A673 (cell line): ENCODE measurements at regions not wholly inside any gene's neighbourhood (a gene's known extent, or its start where the extent isn't known, plus 50 kb on each side); places are given as distances from the start of the nearest gene placed in this dataset.

Experiments
- BruUV-seq: library from RNA; stranded (reverse); fragments of 400-500 nt; replicated peaks from 2 replicates; lab custom pipeline; 2021; lab: Mats Ljungman, UMichigan
- CTCF ChIA-PET: fragments of 300-600 bp; sonication (Branson Sonifier 250); formaldehyde crosslinking; loops from one replicate; lab custom pipeline; 2022; ENCODE audit warnings: antibody characterized with exemption; lab: Charles Lee
- POLR2A ChIA-PET: fragments of 300-600 bp; sonication (Branson Sonifier 250); formaldehyde crosslinking; loops from one replicate; lab custom pipeline; 2022; ENCODE audit warnings: antibody characterized with exemption; ENCODE audit not compliant: low non-redundant PET; lab: Charles Lee
- DNase-seq: peaks from one replicate; pipeline ENCODE4 v3.0.0-alpha.2; 2015; ENCODE audit warnings: low spot score
- H3K27ac ChIP-seq: fragments of 200-600 bp; sonication (generic); 2 replicates; pipeline ENCODE4 v1.5.1; 2016; ENCODE audit warnings: mixed run types, low read depth, mild to moderate bottlenecking, mixed read lengths, antibody characterized with exemption, low read length; ENCODE audit not compliant: poor library complexity, severe bottlenecking
- H3K27me3 ChIP-seq: fragments of 200-600 bp; sonication (generic); replicated peaks from 2 replicates; pipeline ENCODE4 v1.6.1; 2017; ENCODE audit warnings: mixed run types, low read depth, mild to moderate bottlenecking, mixed read lengths, antibody characterized with exemption, low read length; ENCODE audit not compliant: insufficient read depth, poor library complexity
- H3K36me3 ChIP-seq: fragments of 200-600 bp; sonication (generic); 2 replicates; pipeline ENCODE4 v1.6.1; 2016; ENCODE audit warnings: mixed run types, mild to moderate bottlenecking, mixed read lengths, antibody characterized with exemption, low read length; ENCODE audit not compliant: insufficient read depth, poor library complexity, severe bottlenecking
- H3K4me1 ChIP-seq: fragments of 200-600 bp; sonication (generic); 2 replicates; pipeline ENCODE4 v1.6.1; 2017; ENCODE audit warnings: mixed run types, mild to moderate bottlenecking, mixed read lengths, antibody characterized with exemption, low read length; ENCODE audit not compliant: insufficient read depth, poor library complexity, severe bottlenecking
- H3K4me3 ChIP-seq: fragments of 200-600 bp; sonication (generic); 2 replicates; pipeline ENCODE4 v1.5.1; 2016; ENCODE audit warnings: low read depth, mixed run types, mild to moderate bottlenecking, mixed read lengths, low read length; ENCODE audit not compliant: poor library complexity, severe bottlenecking
- H3K9me3 ChIP-seq: fragments of 200-600 bp; sonication (generic); 2 replicates; pipeline ENCODE4 v1.6.1; 2016; ENCODE audit warnings: mixed run types, low read depth, mild to moderate bottlenecking, mixed read lengths, antibody characterized with exemption, low read length; ENCODE audit not compliant: poor library complexity, severe bottlenecking
- EZH2 ChIP-seq: fragments of 200-600 bp; sonication (generic); IDR thresholded peaks from 2 replicates; pipeline ENCODE4 v1.6.1; 2017; ENCODE audit warnings: borderline replicate concordance, low read depth, mild to moderate bottlenecking, mixed read lengths, antibody characterized with exemption, low read length; ENCODE audit not compliant: poor library complexity, severe bottlenecking
- intact Hi-C: fragments of 100-400 bp; cut with micrococcal nuclease; formaldehyde crosslinking; loops from one replicate; pipeline ENCODE4 v1.10.0; 2022; ENCODE audit not compliant: unreplicated experiment
- TF ChIP-seq, protein P1 (sequence below): fragments of 300-800, 200-600 bp; sonication (generic); conservative IDR thresholded peaks from 2 replicates; pipeline ENCODE4 v1.5.1; 2017; ENCODE audit warnings: low read depth, mild to moderate bottlenecking, antibody characterized with exemption, low read length, moderate library complexity, mixed read lengths

GRCh38 chr2:157172239-157172638 lies 85.3 kb upstream of the GALNT5 start:
- TF ChIP-seq, protein P1, sequence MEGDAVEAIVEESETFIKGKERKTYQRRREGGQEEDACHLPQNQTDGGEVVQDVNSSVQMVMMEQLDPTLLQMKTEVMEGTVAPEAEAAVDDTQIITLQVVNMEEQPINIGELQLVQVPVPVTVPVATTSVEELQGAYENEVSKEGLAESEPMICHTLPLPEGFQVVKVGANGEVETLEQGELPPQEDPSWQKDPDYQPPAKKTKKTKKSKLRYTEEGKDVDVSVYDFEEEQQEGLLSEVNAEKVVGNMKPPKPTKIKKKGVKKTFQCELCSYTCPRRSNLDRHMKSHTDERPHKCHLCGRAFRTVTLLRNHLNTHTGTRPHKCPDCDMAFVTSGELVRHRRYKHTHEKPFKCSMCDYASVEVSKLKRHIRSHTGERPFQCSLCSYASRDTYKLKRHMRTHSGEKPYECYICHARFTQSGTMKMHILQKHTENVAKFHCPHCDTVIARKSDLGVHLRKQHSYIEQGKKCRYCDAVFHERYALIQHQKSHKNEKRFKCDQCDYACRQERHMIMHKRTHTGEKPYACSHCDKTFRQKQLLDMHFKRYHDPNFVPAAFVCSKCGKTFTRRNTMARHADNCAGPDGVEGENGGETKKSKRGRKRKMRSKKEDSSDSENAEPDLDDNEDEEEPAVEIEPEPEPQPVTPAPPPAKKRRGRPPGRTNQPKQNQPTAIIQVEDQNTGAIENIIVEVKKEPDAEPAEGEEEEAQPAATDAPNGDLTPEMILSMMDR, result no peak
- TF ChIP-seq EZH2, result no peak
- Histone ChIP-seq H3K4me3 (no peak overlapping the region), H3K4me1 (peaks cover 19% of the 10 kb centered on the region), H3K9me3 (no peaks in the 10 kb centered on the region), H3K27ac (no peak overlapping the region), H3K27me3 (no peaks in the 10 kb centered on the region), H3K36me3 (no peaks in the 10 kb centered on the region)
- intact Hi-C loops, result no loop called here
- ChIA-PET POLR2A (no interaction called here), CTCF (no interaction called here)
- DNase-seq, result no peak
- no TSS peak for BruUV-seq

DNA sequence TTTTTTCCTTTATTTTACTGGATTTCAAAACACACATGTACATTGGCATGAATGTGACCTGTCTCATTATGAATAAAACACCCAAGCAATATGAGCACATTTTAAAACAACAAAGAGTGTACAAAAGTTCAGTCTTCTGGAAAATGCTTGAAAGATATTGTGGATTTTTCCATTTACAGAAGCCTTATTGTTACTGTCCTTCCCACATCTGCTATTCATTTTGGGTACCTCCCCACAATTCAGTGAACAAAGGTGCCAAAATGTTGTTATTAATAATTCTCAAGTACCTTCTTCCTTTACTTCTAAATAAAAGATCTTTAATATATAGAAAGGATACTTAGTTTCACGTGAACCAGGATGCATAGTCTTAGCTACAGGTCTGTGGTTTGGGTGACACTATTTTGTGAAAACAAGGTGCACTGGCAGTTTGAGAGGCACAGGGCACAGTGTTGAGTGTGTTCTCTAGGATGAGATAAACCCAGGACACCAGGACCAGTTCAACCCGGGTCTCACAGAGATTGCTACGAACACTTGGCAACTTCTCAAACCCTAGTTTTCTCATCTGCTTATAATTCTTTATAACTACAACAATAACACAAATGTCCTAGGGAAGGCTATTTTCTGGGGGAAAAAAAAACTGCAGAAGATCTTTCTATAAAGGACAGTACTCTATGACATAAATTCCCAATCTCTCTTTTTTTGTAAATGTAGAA lies 84.5 kb upstream of the GALNT5 start:
- Histone ChIP-seq H3K27ac (peak overlapping the region; percentile 75), H3K9me3 (no peaks in the 10 kb centered on the region)
- intact Hi-C loops, result no loop called here

GRCh38 chr2:157173740-157174184 lies 83.7 kb upstream of the GALNT5 start:
- peak; percentile 94 for DNase-seq
- BruUV-seq, result no TSS peak
- peak overlapping the region; percentile 16 for H3K4me3 ChIP-seq
- H3K4me1 ChIP-seq, result peaks cover 19% of the 10 kb centered on the region
- no peaks in the 10 kb centered on the region for H3K36me3 ChIP-seq
- ChIA-PET POLR2A (interaction anchor here (0.7 kb wide), 1 partner anchor 10 kb away, joined by 7 read pairs; no protein-coding TSS in a partner anchor), CTCF (interaction anchor here (0.6 kb wide), 1 partner anchor 10 kb away, joined by 3 read pairs; no protein-coding TSS in a partner anchor)
- H3K27me3 ChIP-seq, result no peaks in the 10 kb centered on the region
- no peaks in the 10 kb centered on the region for H3K9me3 ChIP-seq
- H3K27ac ChIP-seq, result peak overlapping the region; percentile 75
- no peak for TF ChIP-seq EZH2
- TF ChIP-seq, protein P1, result no peak
- intact Hi-C loops, result no loop called here

More for the DNA sequence above, 84.5 kb upstream of the GALNT5 start:
- no peak for TF ChIP-seq EZH2
- TF ChIP-seq, protein P1, result no peak
- Histone ChIP-seq H3K4me3 (peak overlapping the region; percentile 16), H3K27me3 (no peaks in the 10 kb centered on the region), H3K4me1 (peaks cover 19% of the 10 kb centered on the region), H3K36me3 (no peaks in the 10 kb centered on the region)
- DNase-seq, result peak; percentile 19
- ChIA-PET POLR2A (no interaction called here), CTCF (interaction anchor here (0.6 kb wide), 1 partner anchor 11 kb away, joined by 3 read pairs; no protein-coding TSS in a partner anchor)
- no TSS peak for BruUV-seq
